OCI-LY7 (cell line): ENCODE measurements at regions not wholly inside any gene's neighbourhood (a gene's known extent, or its start where the extent isn't known, plus 50 kb on each side); places are given as distances from the start of the nearest gene placed in this dataset.

Experiments
- BruUV-seq: library from RNA; stranded (reverse); fragments of 400-500 nt; replicated peaks from 2 replicates; lab custom pipeline; 2021; lab: Mats Ljungman, UMichigan
- CTCF ChIA-PET: fragments of 300-600 bp; sonication (Branson Sonifier 250); formaldehyde crosslinking; loops from one replicate; lab custom pipeline; 2022; ENCODE audit warnings: antibody characterized with exemption; ENCODE audit not compliant: unreplicated experiment; lab: Charles Lee
- POLR2A ChIA-PET: fragments of 300-600 bp; sonication (Branson Sonifier 250); formaldehyde crosslinking; loops from one replicate; lab custom pipeline; 2022; ENCODE audit warnings: antibody characterized with exemption; lab: Charles Lee
- DNase-seq: peaks from one replicate; pipeline ENCODE4 v3.0.0-alpha.2; 2015; ENCODE audit warnings: low spot score
- H2AFZ ChIP-seq: fragments of 200-600 bp; sonication (generic), shearing (Covaris generic); 2 replicates; pipeline ENCODE4 v1.6.1; 2014; ENCODE audit warnings: mild to moderate bottlenecking, antibody characterized with exemption, low read length, moderate library complexity
- H3K27ac ChIP-seq: fragments of 200-600 bp; sonication (generic); 2 replicates; pipeline ENCODE4 v1.5.1; 2014; ENCODE audit warnings: mixed run types, low read depth, mild to moderate bottlenecking, moderate library complexity, low read length, inconsistent platforms; ENCODE audit not compliant: poor library complexity, severe bottlenecking
- H3K36me3 ChIP-seq: fragments of 200-600 bp; sonication (generic); 2 replicates; pipeline ENCODE4 v1.6.1; 2014; ENCODE audit warnings: mild to moderate bottlenecking, antibody characterized with exemption, low read length, moderate library complexity, mixed read lengths; ENCODE audit not compliant: insufficient read depth
- H3K4me1 ChIP-seq: fragments of 200-600 bp; sonication (generic); 2 replicates; pipeline ENCODE4 v1.5.1; 2014; ENCODE audit warnings: mild to moderate bottlenecking, low read length; ENCODE audit not compliant: insufficient read depth, poor library complexity, severe bottlenecking
- H3K4me2 ChIP-seq: fragments of 200-600 bp; sonication (generic); 2 replicates; pipeline ENCODE4 v1.6.1; 2014; ENCODE audit warnings: mild to moderate bottlenecking, low read length
- H3K4me3 ChIP-seq: fragments of 200-600 bp; sonication (generic); 2 replicates; pipeline ENCODE4 v1.5.1; 2014; ENCODE audit warnings: mild to moderate bottlenecking, low read depth, low read length; ENCODE audit not compliant: poor library complexity, severe bottlenecking
- H3K79me2 ChIP-seq: fragments of 200-600 bp; sonication (generic); 2 replicates; pipeline ENCODE4 v1.6.1; 2016; ENCODE audit warnings: low read depth, mild to moderate bottlenecking, low read length, moderate library complexity, mixed read lengths; ENCODE audit not compliant: insufficient read depth
- H3K9me2 ChIP-seq: fragments of 200-600 bp; sonication (generic); 2 replicates; pipeline ENCODE4 v1.6.1; 2016; ENCODE audit warnings: mild to moderate bottlenecking, low read length, mixed read lengths; ENCODE audit not compliant: insufficient read depth
- H3K9me3 ChIP-seq: fragments of 200-600 bp; sonication (generic); 2 replicates; pipeline ENCODE4 v1.6.1; 2014; ENCODE audit warnings: mild to moderate bottlenecking, mixed run types, low read length, mixed read lengths
- H4K20me1 ChIP-seq: fragments of 200-600 bp; sonication (generic); 2 replicates; pipeline ENCODE4 v1.6.1; 2014; ENCODE audit warnings: mild to moderate bottlenecking, antibody characterized with exemption, low read length, moderate library complexity, mixed read lengths; ENCODE audit not compliant: insufficient read depth
- CTCF ChIP-seq: fragments of 200-600 bp; sonication (generic); conservative IDR thresholded peaks from 2 replicates; pipeline ENCODE4 v1.5.1; 2014; ENCODE audit warnings: mild to moderate bottlenecking, antibody characterized with exemption, low read length, moderate library complexity, mixed read lengths
- EZH2phosphoT487 ChIP-seq: fragments of 200-600 bp; sonication (generic); IDR thresholded peaks from 2 replicates; pipeline ENCODE4 v1.6.1; 2018; ENCODE audit warnings: low read depth, borderline replicate concordance, mild to moderate bottlenecking, mixed run types, antibody characterized with exemption, low read length, moderate library complexity, mixed read lengths
- intact Hi-C: fragments of 100-400 bp; cut with micrococcal nuclease; formaldehyde crosslinking; loops from one replicate; pipeline ENCODE4 v1.10.0; 2022; ENCODE audit not compliant: unreplicated experiment

- H2AFZ ChIP-seq = no peak overlapping the region
- H3K9me3 ChIP-seq = no peaks in the 10 kb centered on the region
- no peaks in the 10 kb centered on the region for H4K20me1 ChIP-seq
- intact Hi-C loops = no loop called here
- ChIA-PET POLR2A (no interaction called here), CTCF (no interaction called here)
- H3K4me3 ChIP-seq = no peak overlapping the region
- H3K4me1 ChIP-seq = no peaks in the 10 kb centered on the region
- TF ChIP-seq EZH2phosphoT487 (no peak), CTCF (no peak)
- H3K79me2 ChIP-seq = no peaks in the 10 kb centered on the region
- no peak overlapping the region for H3K4me2 ChIP-seq
- H3K36me3 ChIP-seq = no peaks in the 10 kb centered on the region
- no peaks in the 10 kb centered on the region for H3K9me2 ChIP-seq
- BruUV-seq = no TSS peak
- no peak for DNase-seq
- no peak overlapping the region for H3K27ac ChIP-seq
Observed at GRCh38 chr6:50653253-50653652, 60.1 kb upstream of the TFAP2D start.

- ChIA-PET CTCF (no interaction called here), POLR2A (interaction anchor here (0.5 to 1.4 kb wide), 3 partner anchors 9 to 389 kb away, joined by 3 to 4 read pairs (median 4); no protein-coding TSS in a partner anchor)
- Histone ChIP-seq H3K9me3 (no peaks in the 10 kb centered on the region), H3K4me1 (no peaks in the 10 kb centered on the region), H3K27ac (no peak overlapping the region), H3K4me2 (no peak overlapping the region), H2AFZ (no peak overlapping the region), H3K36me3 (no peaks in the 10 kb centered on the region), H3K9me2 (no peaks in the 10 kb centered on the region), H3K4me3 (no peak overlapping the region), H4K20me1 (no peaks in the 10 kb centered on the region), H3K79me2 (no peaks in the 10 kb centered on the region)
- BruUV-seq = no TSS peak
- intact Hi-C loops = no loop called here
- TF ChIP-seq EZH2phosphoT487 (no peak), CTCF (no peak)
- DNase-seq = no peak
Observed at GRCh38 chr6:50654155-50654554, 59.2 kb upstream of the TFAP2D start.

GRCh38 chr6:50655848-50656453, 57.4 kb upstream of the TFAP2D start:
- H3K4me1 ChIP-seq = no peaks in the 10 kb centered on the region
- H3K9me3 ChIP-seq = no peaks in the 10 kb centered on the region
- intact Hi-C loops = no loop called here
- TF ChIP-seq CTCF (peak; percentile 80), EZH2phosphoT487 (no peak)
- no peak overlapping the region for H3K4me2 ChIP-seq
- peak; percentile 19 for DNase-seq
- no peaks in the 10 kb centered on the region for H4K20me1 ChIP-seq
- H3K4me3 ChIP-seq = no peak overlapping the region
- POLR2A ChIA-PET = interaction anchor here (0.6 kb wide), 1 partner anchor 24 kb away, joined by 3 read pairs; no protein-coding TSS in a partner anchor
- no peak overlapping the region for H3K27ac ChIP-seq
- H3K79me2 ChIP-seq = no peaks in the 10 kb centered on the region
- H2AFZ ChIP-seq = no peak overlapping the region
- CTCF ChIA-PET = no interaction called here
- H3K36me3 ChIP-seq = no peaks in the 10 kb centered on the region
- H3K9me2 ChIP-seq = no peaks in the 10 kb centered on the region
- no TSS peak for BruUV-seq
